Activated T-cell treated with anti-CD3 and anti-CD28 coated beads, Interleukin-2, amount 50 U/mL, for 24 hours (primary cell): ENCODE measurements at regions not wholly inside any gene's neighbourhood (a gene's known extent, or its start where the extent isn't known, plus 50 kb on each side); places are given as distances from the start of the nearest gene placed in this dataset.

Source experiments
- DNase-seq: peaks from one replicate; pipeline ENCODE4 v3.0.0-alpha.2; 2020
- H3K27ac Mint-ChIP-seq: 2 replicates; pipeline ENCODE4 v1.8.0; 2020; ENCODE audit warnings: mild to moderate bottlenecking, mixed read lengths
- H3K27me3 Mint-ChIP-seq: 2 replicates; pipeline ENCODE4 v1.8.0; 2020; ENCODE audit warnings: mixed read lengths
- H3K36me3 Mint-ChIP-seq: 2 replicates; pipeline ENCODE4 v1.8.0; 2020; ENCODE audit warnings: low read depth, mixed read lengths
- H3K4me1 Mint-ChIP-seq: 2 replicates; pipeline ENCODE4 v1.8.0; 2020; ENCODE audit warnings: low read depth, mixed read lengths
- H3K4me3 Mint-ChIP-seq: 2 replicates; pipeline ENCODE4 v1.8.0; 2020; ENCODE audit warnings: mild to moderate bottlenecking, moderate library complexity, mixed read lengths
- H3K9me3 Mint-ChIP-seq: 2 replicates; pipeline ENCODE4 v1.8.0; 2020; ENCODE audit warnings: mixed read lengths

DNA sequence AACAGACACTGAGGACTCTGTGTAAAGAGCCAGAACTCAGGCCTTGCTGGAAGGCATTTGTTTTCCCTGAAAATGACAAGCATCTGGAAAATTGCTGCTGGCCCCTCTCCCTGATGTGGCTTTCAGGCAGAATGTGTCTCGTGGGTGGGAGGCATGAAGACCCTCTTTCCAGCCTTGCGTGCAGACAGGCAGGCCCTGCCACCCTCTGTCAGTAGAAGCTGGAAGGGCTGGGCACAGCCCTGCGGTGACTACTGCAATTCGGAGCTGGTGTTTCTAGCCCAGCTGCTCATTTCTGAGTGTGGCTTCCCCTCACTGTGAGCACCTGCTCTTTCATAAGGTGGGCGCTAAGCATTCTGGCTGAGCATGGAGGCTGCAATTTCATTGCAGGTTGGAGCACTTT, 349.9 kb downstream of the PTPRU start:
- peaks cover 34% of the 10 kb centered on the region for H3K27me3 Mint-ChIP-seq
- no peaks in the 10 kb centered on the region for H3K36me3 Mint-ChIP-seq
- DNase-seq = no peak
- no peaks in the 10 kb centered on the region for H3K4me1 Mint-ChIP-seq
- no peak overlapping the region for H3K27ac Mint-ChIP-seq
- H3K9me3 Mint-ChIP-seq = no peaks in the 10 kb centered on the region
- no peak overlapping the region for H3K4me3 Mint-ChIP-seq

- no peaks in the 10 kb centered on the region for H3K9me3 Mint-ChIP-seq
- no peaks in the 10 kb centered on the region for H3K36me3 Mint-ChIP-seq
- H3K27me3 Mint-ChIP-seq = peaks cover 34% of the 10 kb centered on the region
- H3K4me3 Mint-ChIP-seq = no peak overlapping the region
- no peak for DNase-seq
- no peak overlapping the region for H3K27ac Mint-ChIP-seq
- H3K4me1 Mint-ChIP-seq = no peaks in the 10 kb centered on the region
These were observed 349.3 kb downstream of the PTPRU start for GRCh38 chr1:29585656-29586055.

GRCh38 chr1:29585201-29585600, 348.9 kb downstream of the PTPRU start:
- H3K4me1 Mint-ChIP-seq = no peaks in the 10 kb centered on the region
- DNase-seq = no peak
- H3K27me3 Mint-ChIP-seq = peaks cover 35% of the 10 kb centered on the region
- H3K36me3 Mint-ChIP-seq = no peaks in the 10 kb centered on the region
- H3K9me3 Mint-ChIP-seq = no peaks in the 10 kb centered on the region
- H3K4me3 Mint-ChIP-seq = no peak overlapping the region
- no peak overlapping the region for H3K27ac Mint-ChIP-seq

GRCh38 chr1:29584776-29585175, 348.5 kb downstream of the PTPRU start:
- Mint-ChIP-seq H3K4me1 (no peaks in the 10 kb centered on the region), H3K36me3 (no peaks in the 10 kb centered on the region), H3K27me3 (peaks cover 36% of the 10 kb centered on the region), H3K4me3 (no peak overlapping the region), H3K9me3 (no peaks in the 10 kb centered on the region), H3K27ac (no peak overlapping the region)
- DNase-seq = no peak

GRCh38 chr1:29584362-29584761, 348.0 kb downstream of the PTPRU start:
- Mint-ChIP-seq H3K9me3 (no peaks in the 10 kb centered on the region), H3K4me1 (no peaks in the 10 kb centered on the region), H3K36me3 (no peaks in the 10 kb centered on the region), H3K4me3 (no peak overlapping the region), H3K27me3 (peaks cover 36% of the 10 kb centered on the region), H3K27ac (no peak overlapping the region)
- DNase-seq = no peak

DNA sequence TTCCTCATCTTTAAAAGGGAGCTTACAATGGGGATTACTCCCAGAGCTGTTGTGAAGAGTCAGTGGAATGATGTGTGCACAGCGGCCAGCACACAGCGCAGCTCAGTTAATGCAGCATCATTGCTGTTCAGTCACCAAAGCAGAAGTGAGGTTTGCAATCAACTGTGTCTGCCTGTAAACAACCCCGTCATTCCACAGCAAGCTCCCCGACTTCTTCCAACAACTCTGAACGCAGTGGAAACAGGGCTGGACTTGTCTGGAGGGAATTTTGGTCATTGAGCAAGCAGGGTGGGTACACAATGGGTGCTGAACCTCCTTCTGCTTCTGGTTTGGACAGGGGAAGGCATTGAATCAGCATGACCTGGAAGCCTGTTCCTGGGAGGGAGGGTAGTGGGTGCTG, 347.4 kb downstream of the PTPRU start:
- H3K27me3 Mint-ChIP-seq = peaks cover 36% of the 10 kb centered on the region
- H3K36me3 Mint-ChIP-seq = no peaks in the 10 kb centered on the region
- H3K4me1 Mint-ChIP-seq = no peaks in the 10 kb centered on the region
- H3K9me3 Mint-ChIP-seq = no peaks in the 10 kb centered on the region
- no peak overlapping the region for H3K4me3 Mint-ChIP-seq
- DNase-seq = no peak
- no peak overlapping the region for H3K27ac Mint-ChIP-seq

DNA sequence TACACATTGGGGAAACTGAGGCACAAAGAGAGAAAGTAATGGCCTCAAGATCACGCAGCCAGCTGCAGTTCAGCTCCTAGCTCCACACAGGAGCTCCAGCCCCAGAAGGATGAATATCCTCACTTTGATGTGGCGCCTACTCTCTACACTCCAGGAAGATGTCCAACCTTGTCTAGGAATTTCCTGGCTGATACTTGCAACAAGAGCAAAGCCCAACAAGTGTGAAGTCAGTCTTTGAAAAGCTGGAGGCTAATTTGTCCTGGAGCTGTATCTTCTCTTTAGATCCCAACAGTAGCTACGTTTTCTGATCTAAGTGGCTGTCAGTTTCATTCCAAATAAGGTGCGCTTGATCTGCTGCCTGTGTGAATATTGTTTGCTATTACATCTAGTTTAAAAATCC, 344.9 kb downstream of the PTPRU start:
- Mint-ChIP-seq H3K36me3 (no peaks in the 10 kb centered on the region), H3K9me3 (no peaks in the 10 kb centered on the region), H3K27ac (no peak overlapping the region), H3K27me3 (peaks cover 25% of the 10 kb centered on the region), H3K4me1 (no peaks in the 10 kb centered on the region), H3K4me3 (no peak overlapping the region)
- DNase-seq = no peak

DNA sequence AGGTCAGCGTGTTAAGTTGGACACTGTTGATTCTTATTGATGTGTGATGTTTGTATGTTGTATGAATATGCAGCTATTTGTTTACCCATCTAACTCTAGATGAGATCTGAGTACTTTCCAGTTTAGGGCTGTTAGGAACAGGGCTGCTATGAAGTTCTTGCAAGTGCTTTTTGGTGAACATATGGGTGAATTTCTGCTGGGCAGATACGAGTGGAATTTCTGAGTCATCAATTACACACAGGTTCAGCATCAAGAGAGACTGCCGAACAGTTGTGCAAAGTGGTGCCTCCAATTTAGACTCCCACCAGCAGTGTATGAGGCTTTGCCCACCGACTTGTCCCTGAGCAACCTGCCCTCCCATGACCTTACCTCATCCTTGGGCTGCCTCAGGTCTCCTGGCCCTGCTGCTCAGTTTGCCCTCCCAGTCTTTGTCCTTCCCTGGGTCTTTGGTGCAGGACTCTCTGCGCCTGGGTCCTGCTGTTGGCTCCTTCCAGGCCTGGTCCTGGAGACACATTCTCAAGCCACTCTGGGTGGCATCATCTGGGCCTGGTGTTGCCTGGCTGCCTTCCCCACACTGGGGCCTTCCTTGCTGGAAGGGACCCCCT, 343.6 kb downstream of the PTPRU start:
- Mint-ChIP-seq H3K4me3 (no peak overlapping the region), H3K9me3 (no peaks in the 10 kb centered on the region), H3K4me1 (no peaks in the 10 kb centered on the region), H3K27ac (no peak overlapping the region), H3K27me3 (peaks cover 25% of the 10 kb centered on the region), H3K36me3 (no peaks in the 10 kb centered on the region)
- DNase-seq = no peak

DNA sequence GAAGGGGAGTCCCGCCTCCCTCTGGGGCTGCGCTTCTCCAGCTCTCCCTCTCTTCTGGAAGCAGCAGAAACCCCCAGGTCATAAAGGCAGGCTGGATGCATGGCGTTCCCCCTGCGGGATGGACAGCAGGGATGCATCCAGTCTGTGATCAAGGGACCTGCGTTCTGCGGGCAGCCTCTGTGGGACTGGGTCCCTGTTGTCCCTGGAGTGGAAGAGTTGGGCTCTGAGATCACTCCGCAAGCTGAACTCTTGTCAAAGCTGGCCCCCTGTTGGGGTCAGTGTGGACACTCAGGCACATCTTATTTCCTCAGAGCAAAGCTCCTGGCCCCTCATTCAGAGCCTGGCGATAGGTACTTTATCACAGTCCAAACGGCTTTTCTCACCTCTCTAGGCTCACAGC, 341.2 kb downstream of the PTPRU start:
- no peak for DNase-seq
- no peak overlapping the region for H3K27ac Mint-ChIP-seq
- H3K27me3 Mint-ChIP-seq = peaks cover 8% of the 10 kb centered on the region
- no peaks in the 10 kb centered on the region for H3K4me1 Mint-ChIP-seq
- H3K9me3 Mint-ChIP-seq = no peaks in the 10 kb centered on the region
- H3K36me3 Mint-ChIP-seq = no peaks in the 10 kb centered on the region
- no peak overlapping the region for H3K4me3 Mint-ChIP-seq

GRCh38 chr1:29576510-29576909, 340.2 kb downstream of the PTPRU start:
- H3K27ac Mint-ChIP-seq = no peak overlapping the region
- H3K36me3 Mint-ChIP-seq = no peaks in the 10 kb centered on the region
- H3K4me1 Mint-ChIP-seq = no peaks in the 10 kb centered on the region
- peaks cover 5% of the 10 kb centered on the region for H3K27me3 Mint-ChIP-seq
- DNase-seq = no peak
- no peak overlapping the region for H3K4me3 Mint-ChIP-seq
- H3K9me3 Mint-ChIP-seq = no peaks in the 10 kb centered on the region

DNA sequence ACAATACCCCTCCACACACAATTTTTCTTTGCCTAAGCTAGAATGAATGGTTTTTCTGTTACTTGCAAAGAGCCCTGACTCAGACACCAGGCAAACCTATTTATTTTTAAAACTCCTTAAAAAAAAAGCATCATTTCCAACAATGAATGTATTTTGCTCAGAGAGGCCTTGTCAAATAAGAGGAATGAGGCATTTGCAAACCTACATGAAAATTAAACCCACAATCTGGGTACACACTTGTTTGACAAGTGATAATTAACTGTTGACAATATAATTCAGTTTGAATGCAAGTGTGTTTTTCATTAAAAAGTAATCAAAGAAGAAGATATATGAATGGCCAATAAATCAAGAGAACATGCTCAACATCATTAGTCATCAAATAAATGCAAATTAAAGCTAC, 339.5 kb downstream of the PTPRU start:
- H3K4me1 Mint-ChIP-seq = no peaks in the 10 kb centered on the region
- H3K36me3 Mint-ChIP-seq = no peaks in the 10 kb centered on the region
- no peak for DNase-seq
- no peak overlapping the region for H3K27ac Mint-ChIP-seq
- H3K27me3 Mint-ChIP-seq = peaks cover 5% of the 10 kb centered on the region
- H3K9me3 Mint-ChIP-seq = no peaks in the 10 kb centered on the region
- H3K4me3 Mint-ChIP-seq = no peak overlapping the region

DNA sequence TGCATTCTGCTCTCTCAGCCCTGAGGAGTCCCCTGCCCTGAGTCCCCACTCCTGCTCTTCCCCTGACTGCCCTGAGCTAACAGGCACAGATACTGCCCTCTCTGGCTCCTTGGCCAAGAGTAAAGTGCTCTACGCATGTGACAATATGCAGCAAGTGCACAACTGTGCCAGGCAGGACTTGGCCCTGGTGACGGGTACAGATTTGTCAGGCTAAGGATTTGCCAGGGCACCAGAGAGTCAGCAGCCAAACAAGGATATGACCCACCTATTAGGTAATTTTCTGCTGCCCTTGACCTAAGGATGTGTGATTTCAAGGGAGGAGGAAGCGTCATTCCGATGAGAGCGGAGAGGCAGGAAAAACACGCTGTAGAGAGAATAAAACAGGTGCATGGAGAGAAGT, 339.0 kb downstream of the PTPRU start:
- Mint-ChIP-seq H3K9me3 (no peaks in the 10 kb centered on the region), H3K4me1 (no peaks in the 10 kb centered on the region), H3K27me3 (peaks cover 2% of the 10 kb centered on the region), H3K27ac (no peak overlapping the region), H3K36me3 (no peaks in the 10 kb centered on the region), H3K4me3 (no peak overlapping the region)
- DNase-seq = no peak

GRCh38 chr1:29574871-29575270, 338.5 kb downstream of the PTPRU start:
- DNase-seq = no peak
- Mint-ChIP-seq H3K27me3 (no peaks in the 10 kb centered on the region), H3K4me1 (no peaks in the 10 kb centered on the region), H3K27ac (no peak overlapping the region), H3K4me3 (no peak overlapping the region), H3K36me3 (no peaks in the 10 kb centered on the region), H3K9me3 (no peaks in the 10 kb centered on the region)

GRCh38 chr1:29569971-29570634, 333.8 kb downstream of the PTPRU start:
- Mint-ChIP-seq H3K36me3 (no peaks in the 10 kb centered on the region), H3K9me3 (peaks cover 7% of the 10 kb centered on the region), H3K27ac (no peak overlapping the region), H3K4me3 (no peak overlapping the region), H3K27me3 (no peaks in the 10 kb centered on the region), H3K4me1 (no peaks in the 10 kb centered on the region)
- no peak for DNase-seq

DNA sequence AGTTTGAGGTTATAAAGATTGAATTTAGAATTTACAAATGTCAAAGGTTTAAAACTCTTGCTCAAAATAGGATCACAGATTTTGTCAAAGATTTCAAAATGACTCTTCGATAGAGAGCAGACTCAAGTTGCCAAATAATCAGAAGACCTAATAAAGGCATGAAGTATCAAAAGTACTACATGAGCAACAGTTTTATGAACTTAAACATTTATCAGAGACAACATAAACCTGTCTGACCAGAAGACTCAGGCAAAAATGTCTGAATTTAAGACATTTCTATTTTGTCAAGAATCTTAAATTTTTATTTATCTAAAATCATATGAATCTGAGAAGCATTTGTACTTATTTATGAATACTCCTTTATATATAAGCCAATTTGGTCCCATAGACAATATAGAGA, 330.9 kb downstream of the PTPRU start:
- H3K27ac Mint-ChIP-seq = no peak overlapping the region
- H3K27me3 Mint-ChIP-seq = no peaks in the 10 kb centered on the region
- no peak overlapping the region for H3K4me3 Mint-ChIP-seq
- no peaks in the 10 kb centered on the region for H3K36me3 Mint-ChIP-seq
- H3K9me3 Mint-ChIP-seq = peaks cover 20% of the 10 kb centered on the region
- H3K4me1 Mint-ChIP-seq = no peaks in the 10 kb centered on the region
- DNase-seq = no peak

GRCh38 chr1:29565490-29565889, 329.2 kb downstream of the PTPRU start:
- Mint-ChIP-seq H3K4me3 (no peak overlapping the region), H3K9me3 (peaks cover 20% of the 10 kb centered on the region), H3K4me1 (no peaks in the 10 kb centered on the region), H3K27me3 (no peaks in the 10 kb centered on the region), H3K36me3 (no peaks in the 10 kb centered on the region), H3K27ac (no peak overlapping the region)
- no peak for DNase-seq
